ENCODE measurements at regions not wholly inside any gene's neighbourhood (a gene's known extent, or its start where the extent isn't known, plus 50 kb on each side); places are given as distances from the start of the nearest gene placed in this dataset.
A peak's percentile ranks its signal among the peaks of the same experiment; 100 is the strongest.

GRCh38 chr6:137625100-137625661 lies 131.0 kb upstream of the OLIG3 start:
- no peak for ATAC-seq
- no TSS peak for BruUV-seq (replicated peaks)
- in situ Hi-C loops (cut with HindIII; ENCODE audit: low pct_unique_long_range_greater_than_20kb, low sequenced_read_pairs), result no loop called here

GRCh38 chr6:137625808-137626207 lies 131.6 kb upstream of the OLIG3 start:
- Histone ChIP-seq H3K36me3 (ENCODE audit: control insufficient read depth, insufficient read depth, low read length) (no peaks in the 10 kb centered on the region), H3K4me1 (ENCODE audit: control insufficient read depth, insufficient read depth, low read length) (no peaks in the 10 kb centered on the region), H3K4me3 (ENCODE audit: low read depth in 2 of 2, low read length in 2 of 2) (no peak overlapping the region), H3K9me3 (ENCODE audit: control insufficient read depth, insufficient read depth, low read depth, low read length) (no peaks in the 10 kb centered on the region), H3K27me3 (ENCODE audit: control insufficient read depth, insufficient read depth, low read length) (peaks cover 11% of the 10 kb centered on the region), H3K27ac (ENCODE audit: low read length) (no peak overlapping the region)
- in situ Hi-C loops (cut with HindIII; ENCODE audit: low pct_unique_long_range_greater_than_20kb, low sequenced_read_pairs), result no loop called here
- TF ChIP-seq CTCF (IDR thresholded peaks at IDR 0.05), result peak; percentile 22; the same call in 1 of the 2 replicates
- TF ChIP-seq POLR2AphosphoS5 (IDR thresholded peaks at IDR 0.05; ENCODE audit: low read depth, low read length), result no peak
- no peak for TF ChIP-seq SIN3A (IDR thresholded peaks at IDR 0.05; ENCODE audit: borderline replicate concordance, insufficient read depth, low read depth, low read length)
- no peak for TF ChIP-seq REST (IDR thresholded peaks at IDR 0.05; ENCODE audit: insufficient read depth in 1 of 2, low read depth in 2 of 2, low read length in 1 of 2)
- TF ChIP-seq TCF7L2 (IDR thresholded peaks at IDR 0.05; ENCODE audit: low read depth, low read length), result no peak
- DNase-seq (ENCODE audit: low read depth, low spot score) (no peak), ATAC-seq (no peak)
- ChIA-PET POLR2A (no interaction called here), CTCF (interaction anchor here (0.7 kb wide), 1 partner anchor 104 kb away, joined by 7 read pairs; no protein-coding TSS in a partner anchor)
- BruUV-seq (replicated peaks), result no TSS peak
- intact Hi-C loops (cut with micrococcal nuclease; ENCODE audit: unreplicated experiment), result no loop called here

More at GRCh38 chr6:137625100-137625661, 131.0 kb upstream of the OLIG3 start:
- ChIA-PET CTCF (no interaction called here), POLR2A (no interaction called here)
- Histone ChIP-seq H3K4me1 (ENCODE audit: control insufficient read depth, insufficient read depth, low read length) (no peaks in the 10 kb centered on the region), H3K9me3 (ENCODE audit: control insufficient read depth, insufficient read depth, low read depth, low read length) (no peaks in the 10 kb centered on the region), H3K27me3 (ENCODE audit: control insufficient read depth, insufficient read depth, low read length) (peaks cover 11% of the 10 kb centered on the region), H3K27ac (ENCODE audit: low read length) (no peak overlapping the region), H3K4me3 (ENCODE audit: low read depth in 2 of 2, low read length in 2 of 2) (no peak overlapping the region), H3K36me3 (ENCODE audit: control insufficient read depth, insufficient read depth, low read length) (no peaks in the 10 kb centered on the region)
- no peak for TF ChIP-seq POLR2AphosphoS5 (IDR thresholded peaks at IDR 0.05; ENCODE audit: low read depth, low read length)
- TF ChIP-seq REST (IDR thresholded peaks at IDR 0.05; ENCODE audit: insufficient read depth in 1 of 2, low read depth in 2 of 2, low read length in 1 of 2), result no peak
- no peak for TF ChIP-seq TCF7L2 (IDR thresholded peaks at IDR 0.05; ENCODE audit: low read depth, low read length)
- no peak for TF ChIP-seq CTCF (IDR thresholded peaks at IDR 0.05)
- no peak for TF ChIP-seq SIN3A (IDR thresholded peaks at IDR 0.05; ENCODE audit: borderline replicate concordance, insufficient read depth, low read depth, low read length)
- intact Hi-C loops (cut with micrococcal nuclease; ENCODE audit: unreplicated experiment), result no loop called here
- DNase-seq (ENCODE audit: low read depth, low spot score), result no peak

Measured in Panc1 (cell line).